Mucosa of descending colon (tissue), 3 donors: ENCODE measurements at regions not wholly inside any gene's neighbourhood (a gene's known extent, or its start where the extent isn't known, plus 50 kb on each side); places are given as distances from the start of the nearest gene placed in this dataset.

Source experiments
- ATAC-seq: fragments of 200-7000 bp; cut with Tn5 transposase; one replicate; pipeline ENCODE4 v1.9.1; 2020; ENCODE audit warnings: mild to moderate bottlenecking, moderate library complexity
- DNase-seq, 3 donors: peaks; one replicate each; pipeline ENCODE4 v3.0.0-alpha.2; 2020
- H3K36me3 ChIP-seq: fragments of 200-600 bp; one replicate; pipeline ENCODE4 v1.8.0; 2021; ENCODE audit warnings: low read depth, mild to moderate bottlenecking
- H3K4me1 ChIP-seq: fragments of 200-600 bp; one replicate; pipeline ENCODE4 v1.8.0; 2021; ENCODE audit warnings: low read depth, mild to moderate bottlenecking
- H3K4me3 ChIP-seq: fragments of 200-600 bp; one replicate; pipeline ENCODE4 v1.8.0; 2021; ENCODE audit warnings: mild to moderate bottlenecking
- H3K9me3 ChIP-seq: fragments of 200-600 bp; one replicate; pipeline ENCODE4 v1.8.0; 2021; ENCODE audit warnings: mild to moderate bottlenecking
- intact Hi-C, 2 donors: fragments of 100-400 bp; cut with DNase I in 1 of 2; cut with micrococcal nuclease in 1 of 2; formaldehyde crosslinking; loops; one replicate each; pipeline versions ENCODE4 v1.11.0 to v1.11.1; 2022; cut with DNase I, micrococcal nuclease
- TF ChIP-seq, protein P1 (sequence below): fragments of 200-600 bp; IDR thresholded peaks from one replicate; pipeline ENCODE4 v1.8.0; 2022; ENCODE audit warnings: antibody characterized with exemption, mild to moderate bottlenecking
- donor health status: DM: no; HTN: no; CAD: no; lungs with moderate emphysema.
- donor health status: DM: no; HTN: no; CAD: no.
- donor health status: DM: no; HTN: yes; CAD: no.

DNA sequence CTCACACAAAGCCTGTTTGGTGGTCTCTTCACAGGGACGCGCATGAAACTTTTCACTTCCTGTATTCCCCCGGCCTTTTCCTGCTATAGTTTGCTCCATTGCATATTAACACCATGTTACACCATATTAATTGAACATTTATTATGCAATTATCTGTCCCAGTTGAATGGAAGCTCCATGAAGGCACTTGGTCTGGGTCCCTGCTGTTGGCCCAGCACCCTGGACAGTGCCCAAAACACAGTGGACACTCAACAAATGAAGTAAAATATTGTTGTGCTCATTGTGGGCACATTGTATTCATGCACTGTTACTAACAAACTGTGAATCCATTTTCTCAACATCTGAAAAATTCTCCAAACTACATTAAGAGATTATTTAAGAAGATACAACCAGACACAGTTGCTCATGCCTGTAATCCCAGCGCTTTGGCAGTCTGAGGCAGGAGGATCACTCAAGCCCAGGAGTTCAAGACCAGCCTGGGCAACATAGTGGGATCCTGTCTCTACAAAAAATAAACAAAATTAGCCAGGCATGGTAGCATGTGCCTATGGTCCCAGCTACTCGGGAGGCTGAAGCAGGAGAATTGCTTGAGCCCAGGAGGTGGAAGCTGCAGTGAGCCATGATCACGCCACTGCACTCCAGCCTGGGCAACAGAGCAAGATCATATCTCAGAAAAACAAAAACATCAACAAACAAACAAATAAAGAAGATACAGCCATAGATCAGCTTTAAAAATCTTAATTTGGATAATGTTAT lies 292.7 kb upstream of the TENM3 start:
- DNase-seq (no peak), ATAC-seq (no peak)
- Histone ChIP-seq H3K4me3 (no peak overlapping the region), H3K9me3 (no peaks in the 10 kb centered on the region), H3K4me1 (no peaks in the 10 kb centered on the region), H3K36me3 (no peaks in the 10 kb centered on the region)
- TF ChIP-seq, protein P1, sequence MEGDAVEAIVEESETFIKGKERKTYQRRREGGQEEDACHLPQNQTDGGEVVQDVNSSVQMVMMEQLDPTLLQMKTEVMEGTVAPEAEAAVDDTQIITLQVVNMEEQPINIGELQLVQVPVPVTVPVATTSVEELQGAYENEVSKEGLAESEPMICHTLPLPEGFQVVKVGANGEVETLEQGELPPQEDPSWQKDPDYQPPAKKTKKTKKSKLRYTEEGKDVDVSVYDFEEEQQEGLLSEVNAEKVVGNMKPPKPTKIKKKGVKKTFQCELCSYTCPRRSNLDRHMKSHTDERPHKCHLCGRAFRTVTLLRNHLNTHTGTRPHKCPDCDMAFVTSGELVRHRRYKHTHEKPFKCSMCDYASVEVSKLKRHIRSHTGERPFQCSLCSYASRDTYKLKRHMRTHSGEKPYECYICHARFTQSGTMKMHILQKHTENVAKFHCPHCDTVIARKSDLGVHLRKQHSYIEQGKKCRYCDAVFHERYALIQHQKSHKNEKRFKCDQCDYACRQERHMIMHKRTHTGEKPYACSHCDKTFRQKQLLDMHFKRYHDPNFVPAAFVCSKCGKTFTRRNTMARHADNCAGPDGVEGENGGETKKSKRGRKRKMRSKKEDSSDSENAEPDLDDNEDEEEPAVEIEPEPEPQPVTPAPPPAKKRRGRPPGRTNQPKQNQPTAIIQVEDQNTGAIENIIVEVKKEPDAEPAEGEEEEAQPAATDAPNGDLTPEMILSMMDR: no peak
- intact Hi-C loops: no loop called here

- Histone ChIP-seq H3K4me3 (no peak overlapping the region), H3K36me3 (no peaks in the 10 kb centered on the region), H3K4me1 (no peaks in the 10 kb centered on the region), H3K9me3 (no peaks in the 10 kb centered on the region)
- TF ChIP-seq, protein P1: no peak
- ATAC-seq: no peak
- intact Hi-C loops: no loop called here
- no peak for DNase-seq
Observed at GRCh38 chr4:181951265-181951664, 291.9 kb upstream of the TENM3 start.

- ATAC-seq (peak; percentile 94), DNase-seq (peak in 2 of 3 donors; percentile 23 to 31)
- intact Hi-C loops: no loop called here
- Histone ChIP-seq H3K4me1 (no peaks in the 10 kb centered on the region), H3K36me3 (no peaks in the 10 kb centered on the region), H3K4me3 (no peak overlapping the region), H3K9me3 (no peaks in the 10 kb centered on the region)
- TF ChIP-seq, protein P1: no peak
Observed at GRCh38 chr4:181952478-181952877, 290.7 kb upstream of the TENM3 start.

DNA sequence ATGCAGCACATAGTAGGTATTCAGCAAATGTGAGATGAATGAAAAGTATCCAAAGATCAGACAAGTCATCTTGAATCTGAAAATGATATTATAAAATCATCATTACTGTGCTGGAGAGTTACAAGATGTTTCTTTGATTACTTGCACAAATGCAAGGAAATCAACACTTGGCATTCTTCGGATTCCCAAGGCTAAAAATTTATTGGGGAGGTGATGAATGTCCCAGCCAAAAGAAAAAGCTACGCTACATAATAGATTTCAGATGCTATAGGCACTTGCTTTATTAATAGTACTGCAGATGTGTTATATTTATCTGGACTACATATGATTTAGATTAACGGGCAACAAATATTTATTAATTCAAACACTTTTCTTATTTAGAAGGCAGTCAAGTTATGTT lies 286.7 kb upstream of the TENM3 start:
- DNase-seq (no peak), ATAC-seq (no peak)
- TF ChIP-seq, protein P1: no peak
- Histone ChIP-seq H3K9me3 (no peaks in the 10 kb centered on the region), H3K4me1 (no peaks in the 10 kb centered on the region), H3K36me3 (no peaks in the 10 kb centered on the region), H3K4me3 (no peak overlapping the region)
- intact Hi-C loops: no loop called here

- Histone ChIP-seq H3K9me3 (no peaks in the 10 kb centered on the region), H3K4me3 (no peak overlapping the region), H3K4me1 (no peaks in the 10 kb centered on the region), H3K36me3 (no peaks in the 10 kb centered on the region)
- DNase-seq: no peak
- TF ChIP-seq, protein P1: no peak
- no peak for ATAC-seq
- intact Hi-C loops: no loop called here
Observed at GRCh38 chr4:181957088-181957487, 286.1 kb upstream of the TENM3 start.
